Nucleus accumbens (tissue), 56 donors: ENCODE measurements at regions not wholly inside any gene's neighbourhood (a gene's known extent, or its start where the extent isn't known, plus 50 kb on each side); places are given as distances from the start of the nearest gene placed in this dataset.

Source experiments
- DNase-seq, 56 donors: peaks; one replicate each; lab custom pipeline; 2025; lab: John Stamatoyannopoulos, UW

DNA sequence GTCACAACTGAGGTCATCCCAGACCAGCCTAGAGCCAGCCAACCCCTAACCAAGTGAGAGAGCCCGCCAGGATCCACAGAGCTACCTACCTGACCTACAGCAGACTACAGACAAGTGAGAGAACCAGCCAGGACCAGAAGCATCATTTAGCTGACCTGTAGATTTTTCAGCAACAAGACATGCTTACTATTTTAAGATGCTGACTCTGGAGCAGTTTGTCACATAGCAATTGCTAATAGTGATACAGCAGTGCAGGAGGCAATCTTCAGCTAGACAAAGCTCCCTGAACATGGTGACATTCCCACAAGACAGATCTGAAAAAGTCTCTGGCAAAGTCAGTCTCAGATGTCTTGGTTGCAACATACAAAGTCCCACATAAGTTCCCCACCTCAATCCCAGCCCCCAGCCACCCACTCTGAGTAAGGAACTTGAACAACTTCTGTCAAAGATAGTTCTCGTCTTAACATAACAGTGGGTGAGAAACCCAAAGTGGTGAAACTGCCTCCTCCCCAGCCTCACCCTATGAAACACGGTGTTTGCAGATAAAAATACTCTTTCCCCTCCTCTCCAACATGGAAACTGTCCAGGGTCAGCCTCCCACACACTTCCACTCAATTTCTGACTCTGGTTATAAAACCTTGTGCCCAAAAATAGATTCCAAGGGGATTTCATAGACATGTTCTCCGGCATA, 120.3 kb upstream of the SLC6A11 start:
- peak in 29 of 56 donors; percentile 13 to 83 (median 57) for DNase-seq

DNA sequence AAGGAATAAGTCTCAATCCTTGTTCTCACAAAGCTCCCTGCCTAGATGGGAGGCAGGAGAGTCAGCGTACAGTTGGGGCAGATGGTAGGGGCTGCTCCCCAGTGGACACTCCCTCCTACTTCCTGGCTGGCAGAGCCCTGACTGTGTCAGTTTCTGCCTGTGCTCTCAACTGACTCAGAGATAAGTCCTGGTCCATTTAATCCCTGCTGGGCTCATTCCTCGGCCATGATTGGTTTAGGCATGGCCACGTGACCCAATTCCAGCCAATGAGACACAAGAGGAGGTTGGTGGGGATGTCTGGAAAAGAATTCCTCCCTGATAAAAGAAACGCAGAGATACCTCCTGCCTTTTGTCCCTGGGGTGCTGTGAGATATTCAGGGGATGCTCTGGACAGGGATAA, 118.1 kb upstream of the SLC6A11 start:
- no peak for DNase-seq

DNA sequence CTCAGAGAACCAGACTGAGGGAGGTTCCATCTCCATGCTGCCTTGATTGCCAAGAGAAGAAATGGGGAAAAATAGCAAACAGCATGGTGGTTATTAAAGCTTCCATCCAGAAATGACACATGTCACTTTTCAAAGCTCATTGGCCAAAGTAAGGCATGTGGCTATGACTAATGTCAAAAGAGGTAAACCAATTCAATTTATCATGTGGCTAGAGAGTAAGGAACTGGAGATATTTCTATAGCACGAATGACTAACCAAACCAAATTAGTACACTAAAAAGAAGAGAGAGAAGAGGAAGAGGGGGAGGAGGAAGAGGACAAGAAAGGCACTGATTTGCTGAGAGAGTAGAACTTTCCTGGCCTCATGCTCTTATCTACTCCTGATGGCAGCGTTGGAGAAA, 115.2 kb upstream of the SLC6A11 start:
- no peak for DNase-seq

DNA sequence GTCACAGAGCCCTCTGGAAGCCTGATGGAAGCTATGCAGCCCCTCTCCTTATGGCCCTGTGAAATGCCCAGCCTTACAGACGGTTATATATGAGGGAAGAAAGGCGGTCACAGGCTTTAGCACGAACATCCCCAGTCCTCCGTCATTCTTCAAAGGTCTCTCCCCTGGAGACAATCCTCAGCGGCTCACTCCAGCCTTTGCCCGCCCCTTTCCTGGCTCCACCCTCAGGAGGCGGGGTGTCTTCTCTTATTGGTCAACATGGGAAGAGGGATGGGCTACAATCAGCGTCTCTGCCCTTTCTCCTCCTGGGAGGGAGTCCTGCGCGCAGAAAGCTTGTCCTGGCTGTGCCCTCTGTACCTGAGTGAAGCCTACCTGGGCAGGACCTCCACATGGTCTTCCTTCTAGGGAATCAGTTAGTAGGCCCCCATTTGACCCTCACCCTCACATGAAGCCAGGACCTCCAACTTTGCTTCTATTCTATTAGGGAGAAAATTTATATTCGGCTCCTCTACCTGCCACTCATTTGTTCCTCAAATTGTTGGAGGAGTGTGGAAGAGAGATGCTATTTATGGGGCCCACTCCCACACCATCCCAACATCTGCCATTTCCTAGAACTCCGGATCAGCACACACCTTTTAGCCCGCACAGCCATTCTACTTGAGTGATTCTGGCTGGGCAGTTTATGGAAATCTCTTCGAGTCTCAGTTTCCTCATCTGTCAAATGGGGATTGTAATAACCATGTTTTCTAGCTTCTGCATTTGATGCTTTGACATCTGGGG, 112.9 kb upstream of the SLC6A11 start:
- peak in 39 of 56 donors; percentile 10 to 78 (median 36) for DNase-seq

DNA sequence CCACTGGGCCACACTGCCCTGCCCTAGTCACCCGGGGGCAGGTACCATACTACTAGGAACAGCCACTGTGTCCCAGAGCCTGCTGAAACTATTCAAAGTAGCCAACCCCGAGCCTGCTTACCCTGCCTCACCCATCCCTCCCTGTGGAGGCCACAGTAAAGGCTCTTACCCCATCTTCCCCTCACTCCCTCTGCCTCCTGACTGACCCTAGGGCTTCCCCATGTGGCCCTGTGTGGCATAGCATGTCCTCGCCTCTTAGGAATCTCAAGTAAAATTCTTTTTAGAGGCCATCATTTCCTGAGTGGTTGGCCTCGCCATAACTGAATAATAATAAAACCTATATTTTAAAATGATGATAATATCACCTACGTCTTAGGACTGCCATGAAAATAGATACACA, 112.2 kb upstream of the SLC6A11 start:
- no peak for DNase-seq

DNA sequence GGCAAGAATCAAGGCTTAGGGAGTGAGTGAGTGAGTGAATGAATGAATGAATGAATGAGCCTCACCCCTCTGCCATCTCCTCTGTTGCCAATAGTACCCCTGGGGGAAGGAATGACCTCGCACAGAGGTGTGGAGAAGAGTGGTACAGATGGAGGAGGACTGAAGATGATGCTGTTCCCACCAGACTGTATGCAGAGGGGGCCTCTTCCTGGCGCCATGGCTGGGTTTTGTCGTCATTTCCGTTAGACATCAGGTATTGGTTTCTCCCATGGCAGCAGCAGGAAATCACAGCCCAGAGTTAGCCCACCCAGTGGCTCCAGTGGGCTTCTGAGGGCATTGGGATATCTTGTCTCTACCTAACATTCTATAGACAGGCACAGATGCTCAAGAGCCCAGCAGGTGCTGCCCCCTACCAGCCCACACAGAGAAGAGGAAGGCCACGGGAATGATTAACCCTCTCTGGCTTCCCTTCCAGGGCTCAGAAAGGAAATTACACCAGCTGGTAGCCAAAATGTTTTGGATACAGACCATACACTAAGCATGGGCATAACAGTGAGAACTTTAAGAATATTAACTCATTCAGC, 109.8 kb upstream of the SLC6A11 start:
- peak in 7 of 56 donors; percentile 9 to 38 (median 21) for DNase-seq

DNA sequence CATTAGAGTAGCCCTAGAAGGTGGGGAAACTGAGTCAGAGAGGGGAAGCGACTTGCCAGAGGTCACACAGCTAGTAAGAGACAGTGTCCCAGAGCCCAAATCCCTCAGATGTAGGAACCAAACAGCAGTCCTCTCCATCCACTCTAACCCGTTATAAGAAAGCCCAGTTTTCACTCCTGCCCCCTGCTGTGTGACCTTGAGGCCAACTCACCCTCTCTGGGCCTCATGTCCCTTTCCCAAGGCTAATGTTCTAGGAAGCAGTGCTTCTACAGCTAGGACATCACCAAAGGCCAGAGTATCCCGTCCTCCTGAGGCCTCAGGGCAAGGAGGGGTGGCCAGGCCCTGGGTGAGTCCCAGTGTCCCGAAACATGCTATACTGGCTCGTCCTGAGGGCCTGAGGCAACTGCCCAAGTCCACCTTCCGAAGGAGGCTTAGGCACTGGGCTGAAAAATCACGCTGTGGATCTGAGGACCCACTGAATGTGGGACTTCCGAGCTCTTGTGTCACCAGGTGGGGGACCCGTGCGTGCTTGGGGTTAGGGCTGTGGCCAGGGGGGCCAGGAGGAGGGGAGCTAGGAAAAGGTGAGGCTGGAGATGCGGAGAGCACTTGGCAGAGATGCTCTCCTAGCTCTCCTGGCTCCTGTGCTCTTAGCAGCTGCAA, 109.2 kb upstream of the SLC6A11 start:
- DNase-seq = no peak

DNA sequence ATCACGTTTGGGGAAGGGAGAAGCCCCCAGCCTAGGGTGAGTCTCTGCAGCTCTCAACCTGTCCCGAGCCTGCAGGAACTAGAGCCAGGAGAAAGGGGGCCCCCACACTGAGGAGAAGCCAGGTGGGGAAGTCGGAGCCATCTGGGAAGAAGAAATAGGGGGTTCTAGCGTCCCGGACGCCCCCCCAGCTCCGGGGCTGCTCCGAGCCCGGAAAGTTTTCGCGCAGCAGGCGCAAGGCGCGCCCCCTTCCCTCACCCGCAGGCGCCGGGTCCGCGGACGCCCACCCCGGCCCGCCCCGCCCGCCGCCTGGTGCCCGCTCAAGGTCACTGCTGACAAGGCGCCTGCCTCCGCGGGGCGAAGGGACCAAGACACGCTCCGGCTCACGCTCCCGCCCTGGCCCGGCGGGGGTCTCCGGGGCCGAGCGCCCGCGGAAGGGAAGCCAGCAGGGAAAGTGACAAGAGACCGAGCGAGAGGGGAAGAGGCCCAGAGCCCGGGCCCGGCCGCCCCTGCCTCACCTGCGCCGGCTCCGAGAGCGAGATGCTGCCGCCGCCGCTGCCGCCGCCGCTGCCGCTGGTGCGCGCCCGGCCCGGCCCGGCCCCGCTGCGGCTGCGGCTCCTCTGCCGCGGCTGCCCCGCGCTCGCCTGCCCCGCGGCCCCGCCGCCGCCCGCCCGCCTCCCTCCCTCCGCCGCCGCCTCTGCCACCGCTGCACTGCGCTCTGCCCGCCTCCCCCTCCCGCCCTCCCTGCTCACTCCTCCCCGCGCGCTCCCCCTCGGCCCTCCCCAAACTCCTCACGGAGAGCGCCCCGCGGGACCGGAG, 108.4 kb upstream of the SLC6A11 start:
- DNase-seq = peak in 7 of 56 donors; percentile 27 to 70 (median 41)

DNA sequence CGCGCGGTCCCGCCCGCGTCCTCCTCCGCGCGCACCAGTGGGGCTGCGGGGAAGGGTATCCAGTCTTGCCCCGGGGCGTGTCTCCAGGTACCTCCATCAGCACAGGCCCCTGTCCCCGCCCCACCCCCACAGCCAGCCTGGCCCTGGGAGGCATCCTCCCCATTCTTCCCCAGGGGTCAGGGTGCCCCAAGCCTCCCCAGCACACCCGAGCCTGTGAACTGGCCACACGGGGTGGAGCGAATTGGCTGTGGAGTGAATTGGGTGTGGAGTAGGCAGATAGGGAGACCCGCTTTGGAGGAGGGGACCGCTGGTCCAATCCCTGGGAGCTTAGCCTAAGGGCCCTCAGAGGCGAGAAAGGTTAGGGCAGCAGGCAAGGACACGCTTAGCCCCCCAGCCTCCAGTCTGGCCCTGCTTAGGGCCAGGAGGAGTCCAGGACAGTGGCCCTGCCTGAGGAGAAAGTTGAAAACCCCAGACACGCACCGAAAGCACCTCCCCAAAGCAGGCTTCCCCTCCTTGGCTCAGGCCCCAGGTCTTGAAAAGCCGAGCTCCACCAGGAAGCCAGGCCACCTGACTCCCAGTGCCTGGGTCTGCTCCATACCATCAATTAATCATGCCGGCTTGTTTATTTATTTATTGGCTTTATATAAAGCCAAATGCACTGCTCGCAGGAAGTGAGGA, 107.7 kb upstream of the SLC6A11 start:
- peak in 5 of 56 donors; percentile 16 to 70 (median 19) for DNase-seq

DNA sequence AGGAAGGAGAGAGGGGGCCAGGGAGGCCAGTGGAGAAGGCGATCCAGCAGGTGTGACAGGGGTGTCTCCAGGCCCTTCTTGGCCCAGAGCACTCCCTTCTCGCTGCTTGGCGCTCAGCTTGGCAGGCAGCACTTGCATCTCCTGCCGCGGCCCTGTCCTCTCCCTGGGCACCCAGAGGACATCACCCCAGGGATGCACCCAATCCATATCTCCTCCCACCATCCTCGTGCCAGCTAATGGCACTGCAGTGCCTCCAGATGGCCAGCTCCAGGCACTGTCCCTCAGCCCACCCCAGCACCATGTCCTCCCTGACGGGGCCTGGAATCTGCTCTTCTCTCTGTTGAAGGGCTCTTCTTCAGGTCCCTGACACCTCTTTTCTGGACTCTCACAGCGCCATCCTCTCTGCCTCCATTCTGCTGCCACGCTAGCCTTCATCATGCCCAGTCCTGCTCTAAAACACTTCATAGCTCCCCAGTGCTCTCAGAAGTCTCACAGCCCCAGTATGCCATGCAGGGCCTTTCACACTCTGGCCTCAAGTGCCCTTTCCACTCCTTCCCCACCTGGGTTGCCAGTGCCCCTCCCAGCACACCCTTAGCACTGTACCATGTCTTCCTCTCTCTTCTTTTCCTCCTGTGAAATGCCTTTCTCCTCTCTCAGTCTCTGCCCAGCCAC, 106.8 kb upstream of the SLC6A11 start:
- DNase-seq = no peak

DNA sequence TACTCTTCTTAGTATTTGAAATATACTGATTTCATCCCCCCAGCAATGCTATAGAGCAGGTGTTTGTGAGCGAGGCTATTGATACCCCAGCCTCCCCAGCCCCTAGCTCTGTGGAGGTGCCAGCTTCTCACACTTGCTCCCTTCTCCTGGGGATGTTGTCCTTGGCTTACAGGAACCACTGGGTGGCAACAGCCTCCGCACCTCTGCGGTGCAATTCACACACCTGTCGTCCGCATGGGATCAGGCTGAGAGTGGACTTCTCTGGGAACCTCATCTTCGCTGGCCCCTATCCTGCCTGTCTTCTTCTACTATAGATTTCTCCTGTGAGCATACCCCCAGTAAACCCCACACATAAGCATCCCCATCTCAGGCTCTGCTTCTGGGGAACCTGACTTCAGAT, 103.9 kb upstream of the SLC6A11 start:
- DNase-seq = no peak

DNA sequence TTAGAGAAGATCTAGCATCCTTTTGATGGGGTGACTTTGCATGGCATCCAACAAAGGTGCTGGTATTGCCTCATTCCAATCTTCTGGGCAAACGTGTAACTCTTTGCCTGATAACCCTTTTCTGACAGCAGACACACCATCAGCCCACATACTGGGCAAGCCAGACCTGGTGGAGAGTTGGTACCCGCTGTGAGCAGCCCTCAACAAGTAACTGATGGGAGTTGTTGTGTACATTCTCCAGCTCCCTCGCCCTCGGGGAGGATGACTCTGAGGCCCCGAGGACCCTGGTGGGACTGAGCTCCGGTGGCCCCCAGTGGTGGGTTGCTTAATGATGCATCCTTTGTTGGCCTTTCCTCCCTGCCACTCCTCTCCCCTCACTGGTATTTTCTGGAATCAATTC, 102.4 kb upstream of the SLC6A11 start:
- no peak for DNase-seq

DNA sequence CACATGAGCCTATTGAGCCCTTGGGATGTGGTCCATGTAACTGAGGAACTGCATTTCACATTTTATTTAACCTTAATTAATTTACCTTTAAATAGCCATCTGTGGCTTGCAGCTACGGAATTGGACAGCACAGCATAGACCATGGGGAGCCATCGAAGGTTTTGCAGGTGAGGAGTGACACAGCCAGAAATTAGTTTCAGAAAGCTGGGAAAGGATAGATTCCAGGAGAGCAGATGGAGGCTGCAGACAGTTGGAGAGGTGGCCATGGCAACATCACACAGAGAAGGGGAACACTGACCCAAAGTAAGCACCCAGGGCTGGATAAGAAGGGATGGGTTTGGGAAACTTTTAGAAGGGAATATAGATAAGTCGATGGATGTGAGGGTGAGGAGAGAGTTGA, 100.1 kb upstream of the SLC6A11 start:
- DNase-seq = no peak

DNA sequence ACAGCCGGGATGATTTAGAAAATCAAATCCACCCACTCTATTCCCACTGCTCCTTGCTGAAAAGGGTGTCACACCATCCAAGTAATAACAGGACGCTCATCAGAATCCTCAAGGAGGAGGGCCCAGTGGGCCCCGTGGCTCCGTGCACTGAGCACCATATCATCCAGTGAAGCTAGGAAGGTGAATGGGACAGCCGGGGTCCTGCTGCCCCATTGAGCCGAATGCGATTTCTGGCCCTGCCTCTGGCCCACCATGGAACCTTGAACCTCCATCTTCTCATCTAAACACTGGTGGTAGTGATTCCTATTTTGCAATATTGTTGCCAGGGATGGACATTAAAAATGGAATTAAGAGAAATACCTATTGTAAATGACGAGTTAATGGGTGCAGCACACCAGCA, 99.1 kb upstream of the SLC6A11 start:
- no peak for DNase-seq

DNA sequence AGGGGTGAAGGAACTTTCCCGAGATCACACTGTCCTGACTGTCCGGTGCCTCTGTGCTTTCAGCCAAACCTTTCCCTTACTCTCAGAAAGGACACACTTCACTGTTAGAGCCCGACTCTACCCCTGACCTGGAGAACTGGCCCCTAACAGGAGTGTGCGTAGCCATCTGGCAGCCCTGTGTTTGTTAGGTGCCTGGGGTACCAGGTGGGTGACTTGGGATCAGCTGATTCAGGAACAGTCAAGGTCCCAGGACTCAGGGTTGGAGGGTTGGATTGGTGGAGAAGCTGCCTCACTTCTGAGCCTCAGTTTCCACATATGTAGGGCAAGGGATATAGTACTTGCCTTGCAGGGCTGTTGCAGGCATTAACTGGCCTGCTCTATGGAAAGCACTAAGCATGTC, 98.3 kb upstream of the SLC6A11 start:
- DNase-seq = no peak

DNA sequence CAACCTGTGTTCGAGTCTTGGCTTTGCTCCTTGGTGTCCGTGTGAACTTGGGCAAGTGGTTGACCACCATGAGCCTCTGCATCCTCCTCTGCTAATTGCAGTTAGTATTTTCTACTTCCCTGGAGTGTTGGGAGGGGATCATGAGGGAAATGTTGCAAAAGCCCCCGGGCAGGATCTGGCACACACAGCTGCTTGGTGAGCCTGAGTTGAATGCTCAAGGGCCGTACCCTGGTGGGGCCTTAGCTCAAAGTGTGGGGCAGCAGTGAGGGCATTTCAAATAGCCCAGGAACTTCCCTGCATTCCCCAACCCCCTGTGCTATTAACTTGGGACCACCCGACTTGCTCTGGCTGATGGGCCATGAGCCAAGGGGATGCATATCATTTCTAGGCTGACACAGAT, 94.9 kb upstream of the SLC6A11 start:
- no peak for DNase-seq

DNA sequence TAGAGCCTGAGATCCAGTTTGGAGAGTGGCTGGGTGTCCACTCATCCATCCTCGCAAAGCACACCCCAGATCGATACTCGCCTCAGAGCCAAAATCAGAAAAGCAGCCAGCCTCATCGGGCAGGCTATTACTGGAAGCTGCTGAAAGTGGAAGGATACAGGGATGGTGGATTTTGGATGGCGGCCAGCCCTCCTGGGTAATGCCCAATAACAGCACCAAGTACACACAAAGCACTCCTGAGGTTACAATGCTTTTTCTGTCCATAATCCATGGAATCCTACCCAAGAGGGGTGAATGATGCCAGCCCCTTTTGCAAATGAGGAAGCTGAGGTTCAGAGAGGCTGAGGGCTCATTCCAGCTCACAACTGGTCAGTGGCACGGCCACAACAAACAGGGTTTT, 93.1 kb upstream of the SLC6A11 start:
- DNase-seq = peak in 3 of 56 donors; percentile 7 to 33 (median 23)

DNA sequence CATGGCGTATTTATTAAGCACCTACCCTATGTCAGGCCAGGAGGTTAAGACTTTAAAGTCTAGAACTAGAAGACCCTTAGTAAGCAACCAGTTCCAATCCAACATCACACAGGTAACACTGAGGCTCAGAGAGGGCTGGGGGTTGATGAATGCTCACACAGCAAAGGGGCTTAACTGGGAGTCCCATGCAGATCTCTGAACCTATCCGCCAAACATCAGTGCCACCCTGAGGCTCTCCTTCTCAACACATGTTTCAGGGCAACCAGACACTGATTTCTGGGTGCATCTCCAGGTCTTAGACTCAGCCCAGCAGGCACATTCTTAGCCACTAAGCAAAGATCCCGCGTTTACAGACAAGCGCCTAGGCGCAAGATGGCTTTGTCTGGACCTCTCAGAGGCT, 92.0 kb upstream of the SLC6A11 start:
- DNase-seq = no peak

DNA sequence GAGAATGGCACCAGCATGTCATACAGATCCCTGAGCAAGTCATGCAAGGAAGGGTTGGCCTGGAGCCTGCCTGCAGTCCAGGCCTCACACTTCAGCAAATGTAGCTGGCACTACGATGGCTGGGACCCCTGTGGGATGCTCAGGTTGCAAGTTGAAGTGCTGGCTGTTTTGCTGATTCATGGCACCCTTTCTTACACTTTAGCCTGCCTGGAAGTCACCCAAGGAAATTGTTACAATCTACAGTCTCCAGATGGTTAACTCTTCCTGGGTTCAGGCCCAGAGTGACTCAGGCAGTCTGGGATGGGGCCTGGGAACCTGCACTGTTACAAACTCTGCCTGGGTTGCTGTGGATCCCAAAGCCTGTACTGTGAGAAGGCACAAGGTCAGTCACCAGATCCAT, 91.0 kb upstream of the SLC6A11 start:
- DNase-seq = no peak
